ENCODE measurements at regions not wholly inside any gene's neighbourhood (a gene's known extent, or its start where the extent isn't known, plus 50 kb on each side); places are given as distances from the start of the nearest gene placed in this dataset.

DNA sequence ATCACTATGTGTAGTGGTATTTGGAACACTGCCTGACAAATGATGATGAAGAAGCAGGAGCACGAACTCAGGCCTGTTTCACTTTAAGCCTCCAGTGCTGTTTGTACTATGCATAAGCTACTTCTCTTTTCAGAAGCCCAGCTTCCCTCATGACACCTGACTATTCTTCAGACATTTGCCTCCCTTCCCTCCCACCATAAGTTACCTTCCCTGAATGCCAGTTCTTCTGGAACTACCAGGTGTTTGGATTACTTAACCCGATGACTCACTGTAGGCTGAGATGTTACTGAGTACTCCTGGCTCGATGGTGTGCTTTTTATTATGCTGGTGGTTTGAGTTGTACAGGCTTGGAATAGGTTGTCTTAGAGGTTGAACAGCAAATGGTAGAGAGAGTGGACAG lies 180.0 kb downstream of the SPATA31D1 start:
- H3K9me3 Mint-ChIP-seq (ENCODE audit: unreplicated experiment) = peaks cover 4% of the 10 kb centered on the region
- H3K27ac Mint-ChIP-seq (ENCODE audit: unreplicated experiment) = no peak overlapping the region
- DNase-seq (ENCODE audit: low spot score) = no peak
- no peak overlapping the region for H3K4me3 Mint-ChIP-seq (ENCODE audit: unreplicated experiment)
- H3K36me3 Mint-ChIP-seq (ENCODE audit: low read depth, unreplicated experiment) = no peaks in the 10 kb centered on the region
- TF ChIP-seq, protein P1, sequence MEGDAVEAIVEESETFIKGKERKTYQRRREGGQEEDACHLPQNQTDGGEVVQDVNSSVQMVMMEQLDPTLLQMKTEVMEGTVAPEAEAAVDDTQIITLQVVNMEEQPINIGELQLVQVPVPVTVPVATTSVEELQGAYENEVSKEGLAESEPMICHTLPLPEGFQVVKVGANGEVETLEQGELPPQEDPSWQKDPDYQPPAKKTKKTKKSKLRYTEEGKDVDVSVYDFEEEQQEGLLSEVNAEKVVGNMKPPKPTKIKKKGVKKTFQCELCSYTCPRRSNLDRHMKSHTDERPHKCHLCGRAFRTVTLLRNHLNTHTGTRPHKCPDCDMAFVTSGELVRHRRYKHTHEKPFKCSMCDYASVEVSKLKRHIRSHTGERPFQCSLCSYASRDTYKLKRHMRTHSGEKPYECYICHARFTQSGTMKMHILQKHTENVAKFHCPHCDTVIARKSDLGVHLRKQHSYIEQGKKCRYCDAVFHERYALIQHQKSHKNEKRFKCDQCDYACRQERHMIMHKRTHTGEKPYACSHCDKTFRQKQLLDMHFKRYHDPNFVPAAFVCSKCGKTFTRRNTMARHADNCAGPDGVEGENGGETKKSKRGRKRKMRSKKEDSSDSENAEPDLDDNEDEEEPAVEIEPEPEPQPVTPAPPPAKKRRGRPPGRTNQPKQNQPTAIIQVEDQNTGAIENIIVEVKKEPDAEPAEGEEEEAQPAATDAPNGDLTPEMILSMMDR (IDR thresholded peaks at IDR 0.05; ENCODE audit: unreplicated experiment) = no peak
- peaks cover 18% of the 10 kb centered on the region for H3K4me1 Mint-ChIP-seq (ENCODE audit: unreplicated experiment)
- H3K27me3 Mint-ChIP-seq (ENCODE audit: unreplicated experiment) = peaks cover 3% of the 10 kb centered on the region

DNA sequence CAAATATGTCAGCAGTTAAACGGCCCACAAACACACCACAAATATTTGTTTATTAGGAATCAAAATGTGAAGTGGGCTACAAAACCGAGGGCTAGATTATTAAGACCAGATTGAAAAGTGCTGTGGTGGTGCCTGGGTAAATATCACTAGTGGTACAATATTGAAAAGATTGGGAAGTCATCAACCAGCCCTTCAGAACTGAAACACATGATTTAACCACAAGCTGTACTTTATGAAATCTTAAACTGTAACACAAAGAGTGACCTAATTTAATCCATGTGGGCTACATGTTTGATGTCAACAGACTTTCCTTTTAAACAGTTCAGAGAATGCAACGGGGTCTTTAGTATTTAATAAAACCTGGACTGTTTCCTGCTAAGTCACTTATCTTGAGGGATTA lies 182.3 kb downstream of the SPATA31D1 start:
- Mint-ChIP-seq H3K36me3 (ENCODE audit: low read depth, unreplicated experiment) (no peaks in the 10 kb centered on the region), H3K27me3 (ENCODE audit: unreplicated experiment) (peaks cover 3% of the 10 kb centered on the region), H3K27ac (ENCODE audit: unreplicated experiment) (peak overlapping the region; percentile 76), H3K4me3 (ENCODE audit: unreplicated experiment) (no peak overlapping the region), H3K4me1 (ENCODE audit: unreplicated experiment) (peaks cover 18% of the 10 kb centered on the region), H3K9me3 (ENCODE audit: unreplicated experiment) (no peaks in the 10 kb centered on the region)
- TF ChIP-seq, protein P1 (IDR thresholded peaks at IDR 0.05; ENCODE audit: unreplicated experiment) = no peak
- DNase-seq (ENCODE audit: low spot score) = no peak

DNA sequence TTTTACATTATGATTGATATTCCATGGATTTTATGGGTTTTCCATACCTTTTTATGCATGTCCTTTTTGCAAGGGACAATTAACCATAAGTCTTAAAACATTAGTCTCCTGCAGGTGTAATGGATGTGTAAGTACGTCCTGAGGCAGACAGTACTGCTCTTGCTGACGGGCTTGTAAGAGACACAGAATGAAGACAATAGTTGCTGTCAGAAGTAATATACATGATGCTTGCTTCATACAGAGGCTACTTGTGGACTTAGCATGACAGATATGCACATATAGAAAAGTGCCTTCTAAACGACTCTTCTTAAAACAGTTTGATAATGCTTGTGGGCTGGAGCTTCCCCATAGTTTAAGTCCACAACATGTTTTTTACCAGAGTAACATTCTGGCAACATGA lies 182.7 kb downstream of the SPATA31D1 start:
- TF ChIP-seq, protein P1 (IDR thresholded peaks at IDR 0.05; ENCODE audit: unreplicated experiment) = no peak
- Mint-ChIP-seq H3K27me3 (ENCODE audit: unreplicated experiment) (peaks cover 2% of the 10 kb centered on the region), H3K4me3 (ENCODE audit: unreplicated experiment) (no peak overlapping the region), H3K36me3 (ENCODE audit: low read depth, unreplicated experiment) (no peaks in the 10 kb centered on the region), H3K27ac (ENCODE audit: unreplicated experiment) (peak overlapping the region; percentile 76), H3K4me1 (ENCODE audit: unreplicated experiment) (peaks cover 18% of the 10 kb centered on the region), H3K9me3 (ENCODE audit: unreplicated experiment) (no peaks in the 10 kb centered on the region)
- DNase-seq (ENCODE audit: low spot score) = no peak

DNA sequence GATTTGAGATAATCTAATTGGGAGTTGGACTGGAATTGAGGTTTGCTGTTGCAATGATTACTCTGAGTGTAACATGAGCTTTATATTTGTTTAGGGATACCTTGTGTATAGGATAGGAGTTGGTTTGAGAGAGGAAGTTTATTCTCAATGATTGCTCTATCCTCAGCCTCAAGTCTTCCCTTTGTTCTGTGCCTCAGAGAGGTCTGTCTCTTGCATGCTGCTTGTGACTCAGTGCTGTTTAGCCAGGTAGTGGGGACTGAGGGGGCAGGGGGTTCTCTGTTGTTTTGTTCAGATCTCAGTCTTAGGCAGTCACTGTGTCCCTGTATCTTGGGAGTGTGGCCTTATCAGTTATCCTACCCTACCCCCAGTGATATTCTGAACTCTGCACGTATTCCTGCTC lies 192.1 kb downstream of the SPATA31D1 start:
- Mint-ChIP-seq H3K4me1 (ENCODE audit: unreplicated experiment) (peaks cover 4% of the 10 kb centered on the region), H3K36me3 (ENCODE audit: low read depth, unreplicated experiment) (no peaks in the 10 kb centered on the region), H3K9me3 (ENCODE audit: unreplicated experiment) (no peaks in the 10 kb centered on the region), H3K4me3 (ENCODE audit: unreplicated experiment) (no peak overlapping the region), H3K27ac (ENCODE audit: unreplicated experiment) (no peak overlapping the region), H3K27me3 (ENCODE audit: unreplicated experiment) (no peaks in the 10 kb centered on the region)
- DNase-seq (ENCODE audit: low spot score) = no peak
- TF ChIP-seq, protein P1 (IDR thresholded peaks at IDR 0.05; ENCODE audit: unreplicated experiment) = no peak

DNA sequence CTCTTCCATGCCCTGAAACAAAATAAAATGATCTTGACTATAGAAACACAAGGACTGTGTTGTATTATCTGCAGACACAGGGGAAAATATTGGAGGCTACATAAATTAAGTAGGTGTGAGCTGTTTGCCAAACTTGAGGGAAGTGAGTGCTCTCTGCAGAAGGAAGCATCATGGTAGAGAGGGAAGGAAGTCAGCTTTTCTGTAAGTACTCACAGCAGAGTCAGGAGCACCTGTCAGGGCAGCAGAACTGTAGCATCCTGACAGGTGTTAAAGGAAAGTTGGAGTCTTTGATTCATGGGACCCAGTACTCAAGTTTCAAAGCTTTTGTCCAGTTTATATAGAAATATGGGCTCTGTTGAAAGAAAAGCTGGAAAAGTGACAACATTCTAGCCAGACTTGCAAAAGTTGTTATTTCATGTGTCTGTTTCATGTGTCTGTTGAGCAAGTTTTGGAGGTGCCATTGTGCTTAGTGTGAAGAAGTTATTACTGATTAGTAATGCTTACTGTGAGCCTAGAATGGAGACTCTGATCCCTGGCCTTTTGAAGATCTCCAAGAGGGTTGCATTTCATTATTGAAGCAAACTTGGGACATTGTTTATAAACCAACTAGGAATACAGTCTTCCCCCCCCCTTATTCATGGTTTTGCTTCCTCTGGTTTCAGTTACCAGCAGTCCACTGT lies 194.7 kb downstream of the SPATA31D1 start:
- TF ChIP-seq, protein P1 (IDR thresholded peaks at IDR 0.05; ENCODE audit: unreplicated experiment) = no peak
- H3K27ac Mint-ChIP-seq (ENCODE audit: unreplicated experiment) = no peak overlapping the region
- H3K4me1 Mint-ChIP-seq (ENCODE audit: unreplicated experiment) = peaks cover 4% of the 10 kb centered on the region
- no peaks in the 10 kb centered on the region for H3K9me3 Mint-ChIP-seq (ENCODE audit: unreplicated experiment)
- H3K36me3 Mint-ChIP-seq (ENCODE audit: low read depth, unreplicated experiment) = no peaks in the 10 kb centered on the region
- no peak for DNase-seq (ENCODE audit: low spot score)
- no peak overlapping the region for H3K4me3 Mint-ChIP-seq (ENCODE audit: unreplicated experiment)
- H3K27me3 Mint-ChIP-seq (ENCODE audit: unreplicated experiment) = no peaks in the 10 kb centered on the region

Measured in endothelial cell (in vitro differentiated cells).